BJ (cell line): ENCODE measurements at regions not wholly inside any gene's neighbourhood (a gene's known extent, or its start where the extent isn't known, plus 50 kb on each side); places are given as distances from the start of the nearest gene placed in this dataset.

Experiments used
- CTCF ChIA-PET: fragments of 350-600 bp; formaldehyde crosslinking; extraction: SDS; loops from one replicate; lab custom pipeline; 2021; ENCODE audit warnings: antibody characterized with exemption, inconsistent platforms; lab: Yijun Ruan, JAX
- POLR2A ChIA-PET: fragments of 300-600 bp; sonication (Branson Sonifier 250); formaldehyde crosslinking; extraction: SDS; loops from one replicate; lab custom pipeline; 2021; ENCODE audit warnings: antibody characterized with exemption; lab: Charles Lee
- DNase-seq: peaks from one replicate; pipeline ENCODE4 v3.0.0-alpha.2; 2011; ENCODE audit warnings: low read depth
- H3K27me3 ChIP-seq: 2 replicates; pipeline ENCODE4 v1.6.0; 2011; ENCODE audit warnings: low read length; ENCODE audit not compliant: control insufficient read depth, insufficient read depth
- H3K36me3 ChIP-seq: 2 replicates; pipeline ENCODE4 v1.5.1; 2011; ENCODE audit warnings: low read length; ENCODE audit not compliant: control insufficient read depth, insufficient read depth
- H3K4me3 ChIP-seq: 2 replicates; pipeline ENCODE4 v1.5.1; 2011; ENCODE audit warnings: low read depth, mild to moderate bottlenecking, control low read depth, low read length
- CTCF ChIP-seq: IDR thresholded peaks from 2 replicates; pipeline ENCODE4 v1.5.1; 2011; ENCODE audit warnings: low read depth, mild to moderate bottlenecking, control low read depth, inconsistent platforms, low read length, moderate library complexity; ENCODE audit not compliant: insufficient read depth

- ChIA-PET POLR2A (no interaction called here), CTCF (no interaction called here)
- no peaks in the 10 kb centered on the region for H3K27me3 ChIP-seq
- no peak overlapping the region for H3K4me3 ChIP-seq
- no peak for TF ChIP-seq CTCF
- peak; percentile 2 for DNase-seq
- no peaks in the 10 kb centered on the region for H3K36me3 ChIP-seq
Measured at GRCh38 chr18:41324020-41324791, 630.8 kb upstream of the PIK3C3 start.

GRCh38 chr18:41323044-41323443, 632.0 kb upstream of the PIK3C3 start:
- ChIA-PET POLR2A (no interaction called here), CTCF (no interaction called here)
- TF ChIP-seq CTCF: no peak

GRCh38 chr18:41320100-41320499, 634.9 kb upstream of the PIK3C3 start:
- ChIA-PET POLR2A (no interaction called here), CTCF (no interaction called here)
- H3K27me3 ChIP-seq: no peaks in the 10 kb centered on the region
- H3K36me3 ChIP-seq: no peaks in the 10 kb centered on the region
- no peak for DNase-seq
- H3K4me3 ChIP-seq: no peak overlapping the region
- no peak for TF ChIP-seq CTCF

More at GRCh38 chr18:41323044-41323443, 632.0 kb upstream of the PIK3C3 start:
- DNase-seq: no peak
- no peak overlapping the region for H3K4me3 ChIP-seq
- no peaks in the 10 kb centered on the region for H3K27me3 ChIP-seq
- no peaks in the 10 kb centered on the region for H3K36me3 ChIP-seq

GRCh38 chr18:41315134-41315533, 639.9 kb upstream of the PIK3C3 start:
- CTCF ChIA-PET: no interaction called here
- POLR2A ChIA-PET: no interaction called here
- DNase-seq: no peak

More at GRCh38 chr18:41315134-41315533, 639.9 kb upstream of the PIK3C3 start:
- H3K4me3 ChIP-seq: no peak overlapping the region
- no peaks in the 10 kb centered on the region for H3K36me3 ChIP-seq
- TF ChIP-seq CTCF: no peak
- H3K27me3 ChIP-seq: no peaks in the 10 kb centered on the region
